ENCODE measurements at regions not wholly inside any gene's neighbourhood (a gene's known extent, or its start where the extent isn't known, plus 50 kb on each side); places are given as distances from the start of the nearest gene placed in this dataset.
A peak's percentile ranks its signal among the peaks of the same experiment; 100 is the strongest.

GRCh38 chr1:234781241-234782065 is 171.5 kb upstream of the IRF2BP2 start (continued):
- no peak for TF ChIP-seq RERE (CRISPR knock-in tag; IDR thresholded peaks at IDR 0.05; ENCODE audit: low read depth)
- TF ChIP-seq TSC22D2 (CRISPR knock-in tag; IDR thresholded peaks at IDR 0.05; ENCODE audit: borderline replicate concordance) = peak; percentile 42; the same call in 1 of the 2 replicates
- TF ChIP-seq XBP1 (CRISPR knock-in tag; IDR thresholded peaks at IDR 0.05) = no peak
- TF ChIP-seq TFDP2 (CRISPR knock-in tag; IDR thresholded peaks at IDR 0.05) = no peak
- no peak for TF ChIP-seq ZNF800 (CRISPR knock-in tag; IDR thresholded peaks at IDR 0.05)
- no peak for TF ChIP-seq THYN1 (CRISPR knock-in tag; IDR thresholded peaks at IDR 0.05; ENCODE audit: borderline replicate concordance, low read depth)
- TF ChIP-seq ZNF770 (CRISPR knock-in tag; IDR thresholded peaks at IDR 0.05) = no peak
- no peak for TF ChIP-seq ATF1 (CRISPR knock-in tag; IDR thresholded peaks at IDR 0.05)
- no peak for TF ChIP-seq ZNF430 (CRISPR knock-in tag; IDR thresholded peaks at IDR 0.05)
- no peak for TF ChIP-seq FOXK1 (CRISPR knock-in tag; IDR thresholded peaks at IDR 0.05; ENCODE audit: borderline replicate concordance, low read depth)
- no peak for TF ChIP-seq CHD2 (IDR thresholded peaks at IDR 0.05; ENCODE audit: low read depth, low read length)
- TF ChIP-seq MYPOP (CRISPR knock-in tag; IDR thresholded peaks at IDR 0.05) = no peak
- no peak for TF ChIP-seq JUND (CRISPR knock-in tag; IDR thresholded peaks at IDR 0.05)
- TF ChIP-seq ZBTB25 (CRISPR knock-in tag; IDR thresholded peaks at IDR 0.05) = 0 out of 2 replicates have a peak, but pooled peaks have one; percentile 19
- TF ChIP-seq ZNF30 (CRISPR knock-in tag; IDR thresholded peaks at IDR 0.05) = no peak
- TF ChIP-seq IKZF1 (IDR thresholded peaks at IDR 0.05) = no peak
